ENCODE measurements at regions not wholly inside any gene's neighbourhood (a gene's known extent, or its start where the extent isn't known, plus 50 kb on each side); places are given as distances from the start of the nearest gene placed in this dataset.
"Not testable (repeated sequence)": the region's sequence is repeated elsewhere in the genome, so short reads cannot be mapped to it uniquely, and the experiment has no call there.

GRCh38 chr3:109393728-109394127, 56.4 kb upstream of the DPPA4 start:
- H3K4me3 ChIP-seq (ENCODE audit: extremely low read depth in 1 of 4, insufficient read depth in 2 of 4, low read depth in 3 of 4, low read length in 4 of 4); H3K18ac ChIP-seq (ENCODE audit: extremely low read depth, low read length); H3K27ac ChIP-seq (ENCODE audit: low read depth, low read length); H3K23ac ChIP-seq (ENCODE audit: insufficient read length); FAIRE-seq; H2BK12ac ChIP-seq (ENCODE audit: low read depth, low read length); H3K36me3 ChIP-seq (ENCODE audit: control insufficient read depth in 2 of 4, insufficient read depth in 4 of 4, low read length in 3 of 4); H4K91ac ChIP-seq (replicated peaks; ENCODE audit: insufficient read length, low read length); H4K20me1 ChIP-seq (replicated peaks in 1 of 2; ENCODE audit: control insufficient read depth in 1 of 2, insufficient read depth in 2 of 2, low read length in 2 of 2); DNase-seq (ENCODE audit: low read depth in 1 of 2, low spot score in 2 of 2); H3K23me2 ChIP-seq (ENCODE audit: low read depth, low read length); H3K27me3 ChIP-seq (replicated peaks in 1 of 4; ENCODE audit: control insufficient read depth in 3 of 4, extremely low read depth in 1 of 4, insufficient read depth in 3 of 4, low read length in 3 of 4); H3K4me1 ChIP-seq (replicated peaks in 1 of 4; ENCODE audit: control insufficient read depth in 3 of 4, insufficient read depth in 4 of 4, low read length in 3 of 4); H2AK5ac ChIP-seq (ENCODE audit: low read depth, low read length); H3K14ac ChIP-seq (ENCODE audit: insufficient read length); H2AFZ ChIP-seq (ENCODE audit: low read length); H3K9me3 ChIP-seq (ENCODE audit: insufficient read depth in 2 of 2, low read depth in 1 of 2, low read length in 1 of 2); H3K79me2 ChIP-seq (ENCODE audit: control insufficient read depth in 1 of 2, insufficient read depth in 2 of 2, low read length in 2 of 2); H2BK20ac ChIP-seq (ENCODE audit: low read length); H4K5ac ChIP-seq (ENCODE audit: insufficient read length, low read depth, low read length); H3K79me1 ChIP-seq (ENCODE audit: low read depth, low read length); H4K8ac ChIP-seq (ENCODE audit: extremely low read depth, insufficient read depth, low read length); H2BK15ac ChIP-seq (ENCODE audit: low read length); H2BK120ac ChIP-seq (replicated peaks; ENCODE audit: low read depth, low read length); H3K9ac ChIP-seq (replicated peaks in 1 of 4; ENCODE audit: extremely low read depth in 1 of 4, low read depth in 3 of 4, low read length in 3 of 4); H3K56ac ChIP-seq (replicated peaks; ENCODE audit: insufficient read length, low read depth, low read length); H3K4ac ChIP-seq (replicated peaks; ENCODE audit: insufficient read length, low read depth, low read length); H2BK5ac ChIP-seq (ENCODE audit: low read depth, low read length); H3K4me2 ChIP-seq (ENCODE audit: insufficient read depth in 1 of 2, low read depth in 2 of 2, low read length in 2 of 2): not testable (repeated sequence)
- POLR2A ChIA-PET (ENCODE audit: partially characterized antibody): interaction anchor here (0.5 kb wide), 1 partner anchor 42 kb away, joined by 3 read pairs; no protein-coding TSS in a partner anchor
- CTCF ChIA-PET (ENCODE audit: partially characterized antibody): interaction anchor here (1.4 to 6.8 kb wide), 4 partner anchors 17 to 117 kb away, joined by 3 to 90 read pairs (median 8); no protein-coding TSS in a partner anchor
- WGBS, 2 experiments (ENCODE audit: extremely low coverage in 1 of 2, insufficient coverage in 1 of 2, insufficient read length in 1 of 2, insufficient replicate concordance in 2 of 2, low coverage in 1 of 2, low lambda C conversion rate in 2 of 2, missing lambda C conversion rate in 1 of 2): 92% methylated on average over 10 of the region's 10 CpGs; no CpG with 5 or more reads in 1 of the 2 experiments

All from H1 (cell line).